Endothelial cell (in vitro differentiated cells): ENCODE measurements at regions not wholly inside any gene's neighbourhood (a gene's known extent, or its start where the extent isn't known, plus 50 kb on each side); places are given as distances from the start of the nearest gene placed in this dataset.
"Not testable (repeated sequence)": the region's sequence is repeated elsewhere in the genome, so short reads cannot be mapped to it uniquely, and the experiment has no call there.

ENCODE experiments used
- DNase-seq: peaks from one replicate; pipeline ENCODE4 v3.0.0; 2021; ENCODE audit warnings: low spot score
- H3K27ac Mint-ChIP-seq: one replicate; pipeline ENCODE4 v1.8.0; 2021; ENCODE audit warnings: mixed read lengths, inconsistent platforms; ENCODE audit not compliant: unreplicated experiment
- H3K27me3 Mint-ChIP-seq: one replicate; pipeline ENCODE4 v1.8.0; 2021; ENCODE audit warnings: mild to moderate bottlenecking, moderate library complexity, mixed read lengths, inconsistent platforms; ENCODE audit not compliant: unreplicated experiment
- H3K36me3 Mint-ChIP-seq: one replicate; pipeline ENCODE4 v1.8.0; 2021; ENCODE audit warnings: mild to moderate bottlenecking, low read depth, mixed read lengths, inconsistent platforms; ENCODE audit not compliant: unreplicated experiment
- H3K4me1 Mint-ChIP-seq: one replicate; pipeline ENCODE4 v1.8.0; 2021; ENCODE audit warnings: mild to moderate bottlenecking, mixed read lengths, inconsistent platforms; ENCODE audit not compliant: unreplicated experiment
- H3K4me3 Mint-ChIP-seq: one replicate; pipeline ENCODE4 v1.8.0; 2021; ENCODE audit warnings: mild to moderate bottlenecking, mixed read lengths, inconsistent platforms; ENCODE audit not compliant: unreplicated experiment
- H3K9me3 Mint-ChIP-seq: one replicate; pipeline ENCODE4 v1.8.0; 2021; ENCODE audit warnings: mixed read lengths, inconsistent platforms; ENCODE audit not compliant: unreplicated experiment
- TF ChIP-seq, protein P1 (sequence below): fragments of 200-600 bp; sonication (generic); IDR thresholded peaks from one replicate; pipeline ENCODE4 v1.5.0; 2021; ENCODE audit warnings: antibody characterized with exemption; ENCODE audit not compliant: unreplicated experiment

- Mint-ChIP-seq H3K4me3 (no peak overlapping the region), H3K36me3 (no peaks in the 10 kb centered on the region), H3K4me1 (peaks cover 2% of the 10 kb centered on the region), H3K27ac (no peak overlapping the region), H3K9me3 (no peaks in the 10 kb centered on the region), H3K27me3 (peaks cover 3% of the 10 kb centered on the region)
- TF ChIP-seq, protein P1, sequence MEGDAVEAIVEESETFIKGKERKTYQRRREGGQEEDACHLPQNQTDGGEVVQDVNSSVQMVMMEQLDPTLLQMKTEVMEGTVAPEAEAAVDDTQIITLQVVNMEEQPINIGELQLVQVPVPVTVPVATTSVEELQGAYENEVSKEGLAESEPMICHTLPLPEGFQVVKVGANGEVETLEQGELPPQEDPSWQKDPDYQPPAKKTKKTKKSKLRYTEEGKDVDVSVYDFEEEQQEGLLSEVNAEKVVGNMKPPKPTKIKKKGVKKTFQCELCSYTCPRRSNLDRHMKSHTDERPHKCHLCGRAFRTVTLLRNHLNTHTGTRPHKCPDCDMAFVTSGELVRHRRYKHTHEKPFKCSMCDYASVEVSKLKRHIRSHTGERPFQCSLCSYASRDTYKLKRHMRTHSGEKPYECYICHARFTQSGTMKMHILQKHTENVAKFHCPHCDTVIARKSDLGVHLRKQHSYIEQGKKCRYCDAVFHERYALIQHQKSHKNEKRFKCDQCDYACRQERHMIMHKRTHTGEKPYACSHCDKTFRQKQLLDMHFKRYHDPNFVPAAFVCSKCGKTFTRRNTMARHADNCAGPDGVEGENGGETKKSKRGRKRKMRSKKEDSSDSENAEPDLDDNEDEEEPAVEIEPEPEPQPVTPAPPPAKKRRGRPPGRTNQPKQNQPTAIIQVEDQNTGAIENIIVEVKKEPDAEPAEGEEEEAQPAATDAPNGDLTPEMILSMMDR, result no peak
- no peak for DNase-seq
Observed at GRCh38 chr21:28851645-28852044, 141.0 kb downstream of the LTN1 start.

GRCh38 chr21:28839237-28839636 is 153.4 kb downstream of the LTN1 start:
- not testable (repeated sequence) for H3K4me1 Mint-ChIP-seq, H3K4me3 Mint-ChIP-seq, H3K9me3 Mint-ChIP-seq, DNase-seq, H3K27me3 Mint-ChIP-seq, H3K36me3 Mint-ChIP-seq, H3K27ac Mint-ChIP-seq

DNA sequence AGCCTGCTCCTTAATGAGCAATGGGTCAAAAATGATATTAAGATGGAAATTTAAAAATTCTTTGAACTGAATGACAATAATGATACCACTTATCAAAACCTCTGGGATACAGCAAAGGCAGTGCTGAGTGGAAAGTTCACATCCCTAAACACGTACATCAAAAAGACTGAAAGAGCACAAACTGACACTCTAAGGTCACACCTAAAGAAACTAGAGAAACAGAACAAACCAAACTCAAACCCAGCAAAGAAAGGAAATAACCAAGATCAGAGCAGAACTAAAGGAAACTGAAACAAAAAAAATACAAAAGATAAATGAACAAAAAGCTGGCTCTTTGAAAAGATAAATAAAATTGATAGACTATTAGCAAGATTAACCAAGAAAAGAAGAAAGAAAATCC is 155.3 kb downstream of the LTN1 start:
- H3K27ac Mint-ChIP-seq, DNase-seq, H3K36me3 Mint-ChIP-seq, H3K4me3 Mint-ChIP-seq, H3K9me3 Mint-ChIP-seq, H3K27me3 Mint-ChIP-seq: not testable (repeated sequence)
- peaks cover 12% of the 10 kb centered on the region for H3K4me1 Mint-ChIP-seq

DNA sequence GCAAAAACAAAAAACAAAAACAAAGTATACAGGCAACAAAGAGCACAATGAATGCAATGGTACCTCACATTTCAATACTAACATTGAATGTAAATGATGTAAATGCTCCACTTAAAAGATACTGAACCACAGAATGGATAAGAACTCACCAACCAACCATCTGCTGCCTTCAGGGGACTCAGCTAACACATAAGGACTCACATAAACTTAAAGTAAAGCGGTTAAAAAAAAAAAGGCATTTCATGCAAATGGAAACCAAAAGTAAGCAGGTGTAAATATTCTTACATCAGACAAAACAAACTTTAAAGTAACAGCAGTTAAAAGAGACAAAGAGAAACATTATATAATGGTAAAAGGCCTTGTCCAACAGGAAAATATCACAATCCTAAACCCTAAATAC is 156.1 kb downstream of the LTN1 start:
- peaks cover 15% of the 10 kb centered on the region for H3K4me1 Mint-ChIP-seq
- DNase-seq, H3K36me3 Mint-ChIP-seq, H3K27ac Mint-ChIP-seq, H3K9me3 Mint-ChIP-seq, H3K4me3 Mint-ChIP-seq, H3K27me3 Mint-ChIP-seq: not testable (repeated sequence)

- no peaks in the 10 kb centered on the region for H3K36me3 Mint-ChIP-seq
- TF ChIP-seq, protein P1, result no peak
- no peak for DNase-seq
- peaks cover 3% of the 10 kb centered on the region for H3K27me3 Mint-ChIP-seq
- no peak overlapping the region for H3K27ac Mint-ChIP-seq
- H3K9me3 Mint-ChIP-seq, result no peaks in the 10 kb centered on the region
- H3K4me3 Mint-ChIP-seq, result no peak overlapping the region
- peaks cover 15% of the 10 kb centered on the region for H3K4me1 Mint-ChIP-seq
Observed at GRCh38 chr21:28834335-28835238, 158.1 kb downstream of the LTN1 start.

DNA sequence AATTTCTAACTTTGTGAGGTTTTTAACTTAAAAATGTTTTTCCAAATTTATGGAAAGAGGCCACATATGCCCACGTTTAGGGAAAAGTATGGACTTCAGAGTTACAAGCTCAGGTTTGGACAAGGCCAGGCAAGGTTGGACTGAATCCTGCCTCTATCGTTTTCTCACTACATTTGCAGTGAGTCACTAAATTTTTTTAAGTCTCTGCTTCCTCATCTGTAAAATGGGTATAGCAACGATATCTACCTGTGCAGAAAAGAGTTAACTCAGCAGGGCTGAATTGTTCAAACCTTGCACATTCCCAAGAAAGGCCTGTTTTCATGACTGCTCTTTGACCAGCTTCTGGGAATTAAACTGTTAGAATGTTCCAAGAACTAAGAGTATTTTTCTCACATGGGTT is 159.1 kb downstream of the LTN1 start:
- DNase-seq, result no peak
- Mint-ChIP-seq H3K27me3 (peaks cover 3% of the 10 kb centered on the region), H3K4me1 (peaks cover 15% of the 10 kb centered on the region), H3K9me3 (no peaks in the 10 kb centered on the region), H3K27ac (no peak overlapping the region), H3K4me3 (no peak overlapping the region), H3K36me3 (no peaks in the 10 kb centered on the region)
- TF ChIP-seq, protein P1, result no peak
